IPS DF 19.7 (cell line): ENCODE measurements at regions not wholly inside any gene's neighbourhood (a gene's known extent, or its start where the extent isn't known, plus 50 kb on each side); places are given as distances from the start of the nearest gene placed in this dataset.

Experiments used
- DNase-seq: peaks from one replicate; pipeline ENCODE4 v3.0.0-alpha.2; 2013; ENCODE audit warnings: low read depth, low spot score

DNA sequence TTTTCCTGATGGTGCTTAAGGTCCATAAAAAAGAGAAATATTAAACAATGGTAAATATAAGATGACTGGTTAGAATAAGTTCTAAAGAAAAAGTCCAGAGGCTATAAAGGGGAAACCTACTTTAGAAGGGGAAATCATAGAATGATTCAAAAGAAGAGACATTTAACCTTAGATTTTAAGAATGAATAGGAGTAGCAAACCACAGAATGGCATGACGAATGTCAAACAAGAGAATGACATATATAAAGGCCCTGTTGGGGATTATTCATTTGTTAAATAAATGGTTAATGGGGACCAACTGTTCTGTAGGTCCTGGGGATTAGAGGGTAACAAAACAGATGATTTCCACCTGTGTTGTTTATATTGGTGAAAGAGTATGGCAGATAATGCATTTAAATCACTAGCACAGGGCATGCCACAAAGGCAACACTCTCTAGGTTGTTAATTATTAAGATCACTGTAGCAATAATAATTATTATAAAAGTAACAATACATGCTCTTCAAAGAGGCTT lies 495.2 kb upstream of the GRIA1 start:
- no peak for DNase-seq

DNA sequence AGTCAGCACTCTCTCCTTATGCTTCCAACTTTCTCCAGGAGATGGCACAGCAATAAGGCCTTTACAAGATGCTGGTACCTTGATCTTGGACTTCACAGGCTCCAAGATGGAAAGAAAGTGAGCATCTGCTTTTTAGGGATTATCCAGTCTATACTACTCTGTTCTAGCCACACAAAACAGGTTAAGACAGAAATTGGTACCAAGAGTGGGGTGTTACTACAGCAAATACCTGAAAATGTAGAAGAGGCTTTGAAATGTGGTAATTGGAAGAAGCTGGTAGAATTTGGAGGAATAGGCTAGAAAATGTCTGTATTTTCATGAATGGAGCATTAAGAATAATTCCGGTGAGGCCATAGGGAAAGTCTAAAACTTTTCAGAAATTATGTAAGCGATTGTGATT lies 484.8 kb upstream of the GRIA1 start:
- no peak for DNase-seq

- no peak for DNase-seq
Observed at GRCh38 chr5:153006681-153007080, 483.8 kb upstream of the GRIA1 start.

GRCh38 chr5:153014194-153014593 lies 476.3 kb upstream of the GRIA1 start:
- DNase-seq: no peak

DNA sequence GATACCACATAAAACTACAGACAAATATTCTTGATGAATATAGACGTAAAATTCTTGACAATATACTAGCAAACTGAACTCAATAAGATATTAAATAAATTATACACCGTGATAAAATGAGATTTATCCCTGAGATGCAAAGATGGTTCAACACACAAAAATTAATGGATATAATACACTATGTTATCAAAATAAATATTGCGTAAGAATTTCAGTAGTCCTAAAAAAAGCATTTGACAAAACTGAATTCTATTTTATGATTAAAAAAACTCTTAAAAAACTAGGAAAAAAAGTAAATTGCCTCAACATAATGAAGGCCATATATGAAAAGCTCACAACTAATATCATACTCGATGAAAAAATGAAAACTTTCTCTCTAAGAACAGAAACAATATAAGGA lies 472.3 kb upstream of the GRIA1 start:
- DNase-seq: no peak

GRCh38 chr5:153030755-153031725 lies 459.4 kb upstream of the GRIA1 start:
- no peak for DNase-seq

DNA sequence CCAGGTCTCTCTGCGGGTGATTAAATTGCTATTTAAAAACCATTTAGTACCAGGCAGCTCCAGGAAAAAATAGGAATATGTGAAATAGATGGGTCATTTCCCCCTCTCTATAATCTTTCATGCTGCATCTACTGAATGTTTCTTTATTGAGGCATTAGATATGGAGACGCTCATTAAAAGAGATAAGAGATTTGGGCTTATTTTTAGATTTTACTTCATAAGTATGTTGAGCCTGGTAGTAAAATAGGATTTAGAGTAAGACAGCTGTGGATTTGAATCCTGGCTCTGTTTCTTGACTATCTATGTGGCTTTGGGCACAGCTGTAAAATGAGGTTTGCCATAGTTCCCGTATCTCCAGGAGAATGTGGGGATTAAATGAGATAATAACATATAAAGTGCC lies 451.0 kb upstream of the GRIA1 start:
- DNase-seq: no peak

GRCh38 chr5:153043886-153044285 lies 446.6 kb upstream of the GRIA1 start:
- DNase-seq: no peak

DNA sequence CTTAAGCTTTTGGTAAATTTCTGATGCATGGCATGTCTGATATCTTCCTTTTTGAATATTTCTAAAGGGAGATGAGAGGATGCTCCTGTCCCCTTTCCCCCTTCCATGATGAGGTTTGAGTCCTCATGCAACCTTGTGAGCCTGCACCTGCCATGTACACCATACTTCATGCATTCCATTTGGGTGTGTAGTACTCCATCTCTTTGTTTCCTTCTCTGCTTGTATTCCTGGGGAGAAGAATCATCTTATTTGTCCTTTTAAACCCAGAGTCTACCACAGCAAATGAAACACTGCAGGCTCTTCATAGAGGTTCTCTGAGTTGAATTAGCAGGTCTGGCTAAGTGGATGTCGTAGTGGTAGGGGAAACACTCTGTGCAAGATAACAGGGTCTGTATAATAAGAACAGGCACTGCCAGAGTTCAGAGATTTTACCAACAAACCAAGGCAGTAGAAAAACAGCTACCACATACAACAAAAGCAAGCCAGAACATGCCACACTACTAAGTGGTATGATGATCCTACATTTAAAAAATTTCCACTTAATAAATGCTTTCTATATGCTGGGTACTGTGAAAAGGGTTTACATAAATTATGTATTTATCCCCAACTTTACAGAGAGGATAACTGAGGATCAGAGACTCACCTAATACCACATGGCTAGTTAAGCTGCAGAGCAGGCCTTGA lies 439.8 kb upstream of the GRIA1 start:
- DNase-seq: no peak

DNA sequence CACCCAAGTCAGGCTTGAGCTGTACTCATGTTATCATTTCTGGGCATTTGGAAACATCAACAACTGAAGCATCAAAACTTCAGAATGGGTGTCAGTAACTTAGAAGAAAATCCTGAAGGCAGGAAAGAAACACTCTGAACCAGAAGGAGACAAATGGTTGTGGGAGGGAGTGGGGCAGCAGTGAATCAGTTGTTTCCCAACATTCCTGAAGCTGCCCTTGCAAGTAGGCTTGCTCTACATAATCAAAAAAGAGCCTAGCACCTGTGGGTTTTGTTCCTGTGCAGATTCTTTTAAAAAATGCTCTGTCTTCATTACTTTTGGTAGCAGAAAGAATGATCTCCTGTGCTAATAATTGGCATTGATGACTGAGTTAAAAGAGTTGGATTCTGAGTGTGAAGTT lies 424.2 kb upstream of the GRIA1 start:
- DNase-seq: no peak

GRCh38 chr5:153067869-153068268 lies 422.6 kb upstream of the GRIA1 start:
- no peak for DNase-seq

- no peak for DNase-seq
Observed at GRCh38 chr5:153079396-153079795, 411.1 kb upstream of the GRIA1 start.

GRCh38 chr5:153080940-153081339 lies 409.5 kb upstream of the GRIA1 start:
- DNase-seq: no peak

GRCh38 chr5:153081385-153081784 lies 409.1 kb upstream of the GRIA1 start:
- no peak for DNase-seq

- DNase-seq: no peak
Observed at GRCh38 chr5:153084511-153084910, 406.0 kb upstream of the GRIA1 start.

DNA sequence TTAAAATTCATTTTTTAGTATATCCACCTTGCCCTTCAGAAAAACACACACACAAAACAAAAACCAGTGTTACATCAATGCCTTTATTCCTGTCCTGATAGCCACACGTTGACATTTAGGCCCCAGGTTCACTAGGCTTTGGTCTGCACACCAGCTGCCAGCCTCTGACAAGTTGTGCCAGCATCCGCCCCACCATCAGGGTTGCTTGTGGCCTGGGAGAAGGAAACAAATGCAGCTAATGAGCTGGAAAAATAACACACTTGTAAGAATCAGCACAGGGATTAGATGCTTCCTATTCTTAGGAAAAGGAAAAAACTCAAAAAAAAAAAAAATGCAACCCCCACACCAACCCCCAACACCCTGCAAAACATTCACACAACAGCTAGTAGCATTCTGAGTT lies 404.0 kb upstream of the GRIA1 start:
- no peak for DNase-seq

GRCh38 chr5:153088538-153088937 lies 401.9 kb upstream of the GRIA1 start:
- no peak for DNase-seq

DNA sequence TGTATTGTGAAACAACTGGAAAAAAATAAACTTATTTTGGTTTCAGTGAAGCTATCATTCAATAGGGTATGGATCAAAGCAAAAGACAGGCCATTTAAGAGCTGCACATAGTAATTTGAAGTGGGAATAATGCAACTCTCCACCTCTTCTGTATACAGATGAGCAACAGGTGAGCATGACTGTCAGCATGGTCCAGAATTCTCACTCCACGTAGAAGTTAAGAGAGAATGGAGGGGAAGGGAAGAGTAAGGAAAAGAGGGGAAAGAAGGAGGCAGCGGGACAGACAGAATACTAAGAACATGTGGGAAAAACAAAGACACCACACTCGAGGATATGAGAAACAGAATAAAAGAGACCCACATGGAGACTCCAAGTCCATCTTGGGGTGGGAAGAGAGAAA lies 396.1 kb upstream of the GRIA1 start:
- no peak for DNase-seq

DNA sequence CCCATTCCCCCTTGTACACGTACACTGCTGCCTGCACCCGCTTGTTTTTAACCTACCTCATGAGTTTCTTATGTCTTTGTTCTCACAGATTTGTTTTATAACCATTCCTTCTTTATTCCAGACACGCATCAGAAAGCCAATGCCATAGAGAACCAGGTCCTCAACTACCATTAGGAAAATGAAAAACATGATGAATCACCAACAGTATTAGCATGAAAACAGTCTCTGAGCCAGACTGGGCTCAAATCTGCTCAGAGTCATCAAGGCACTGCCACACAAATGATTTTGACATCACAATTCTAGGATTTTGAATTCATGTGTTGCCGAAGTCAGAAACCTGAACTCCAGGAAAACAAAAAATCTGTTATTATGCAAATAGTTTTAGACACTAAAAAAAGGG lies 394.1 kb upstream of the GRIA1 start:
- no peak for DNase-seq

- DNase-seq: no peak
Observed at GRCh38 chr5:153099328-153099727, 391.1 kb upstream of the GRIA1 start.

- no peak for DNase-seq
Observed at GRCh38 chr5:153101235-153102180, 389.0 kb upstream of the GRIA1 start.

DNA sequence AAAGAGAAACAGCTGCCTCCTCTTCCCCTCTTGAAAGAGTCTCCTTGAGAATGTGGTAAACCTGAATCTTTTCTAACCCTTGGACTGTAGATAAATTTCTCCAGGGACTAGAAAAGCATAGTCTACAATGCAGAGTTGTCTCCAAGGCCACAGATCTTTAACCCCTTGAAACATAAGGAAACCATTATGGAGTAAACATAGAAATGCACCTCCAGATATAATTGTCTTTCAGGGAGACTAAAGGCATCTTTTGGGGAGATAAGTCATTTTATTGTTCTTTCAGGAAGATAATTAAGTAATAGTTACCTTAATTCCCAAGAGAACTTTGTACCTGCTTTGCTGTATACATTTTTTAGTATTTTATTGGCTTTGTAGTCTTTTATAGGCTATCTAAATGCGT lies 373.6 kb upstream of the GRIA1 start:
- DNase-seq: no peak
